Gastrocnemius medialis (tissue), 4 donors: ENCODE measurements at regions not wholly inside any gene's neighbourhood (a gene's known extent, or its start where the extent isn't known, plus 50 kb on each side); places are given as distances from the start of the nearest gene placed in this dataset.

Experiments
- CTCF ChIP-seq, 5 experiments: fragments of 450-650 bp in 3 of 5; fragments of 200-600 bp in 2 of 5; sonication (generic) in 2 of 5; IDR thresholded peaks in 4 of 5; conservative IDR thresholded peaks in 1 of 5; 1 replicate in 4 of 5; 2 replicates in 1 of 5; pipeline ENCODE4 v1.5.1; 2016 to 2019; ENCODE audit warnings: antibody characterized with exemption in 5 of 5, mild to moderate bottlenecking in 3 of 5, moderate library complexity in 3 of 5
- POLR2A ChIP-seq, 2 donors: fragments of 450-650 bp; IDR thresholded peaks; one replicate each; pipeline ENCODE4 v1.6.1; 2017; ENCODE audit warnings: antibody characterized with exemption in 2 of 2, mild to moderate bottlenecking in 2 of 2, moderate library complexity in 2 of 2

GRCh38 chr3:161818106-161818505, 321.5 kb downstream of the OTOL1 start:
- TF ChIP-seq CTCF (IDR thresholded peaks at IDR 0.05 in 4 of 5, conservative IDR thresholded peaks at IDR 0.05 in 1 of 5) (no peak), POLR2A (IDR thresholded peaks at IDR 0.05) (no peak)
